RWPE2 (cell line): ENCODE measurements at regions not wholly inside any gene's neighbourhood (a gene's known extent, or its start where the extent isn't known, plus 50 kb on each side); places are given as distances from the start of the nearest gene placed in this dataset.
"Not testable (repeated sequence)": the region's sequence is repeated elsewhere in the genome, so short reads cannot be mapped to it uniquely, and the experiment has no call there.

ENCODE experiments used
- ATAC-seq: fragments of 200-7000 bp; cut with Tn5 transposase; 3 replicates; pipeline ENCODE4 v1.9.1; 2021; ENCODE audit warnings: low read depth
- DNase-seq: peaks from one replicate; pipeline ENCODE4 v3.0.0-alpha.2; 2020; ENCODE audit warnings: low spot score
- H3K27ac ChIP-seq: fragments of 450-650 bp; 2 replicates; pipeline ENCODE4 v1.5.1; 2017; ENCODE audit warnings: mild to moderate bottlenecking; ENCODE audit not compliant: poor library complexity, severe bottlenecking
- H3K27me3 ChIP-seq: fragments of 250-450 bp; sonication (Bioruptor Pico); 2 replicates; pipeline ENCODE4 v1.5.1; 2021; ENCODE audit warnings: mild to moderate bottlenecking, moderate library complexity; ENCODE audit not compliant: insufficient read depth, poor library complexity, severe bottlenecking
- H3K36me3 ChIP-seq: fragments of 250-450 bp; sonication (Bioruptor Pico); 2 replicates; pipeline ENCODE4 v1.5.1; 2020; ENCODE audit warnings: low read depth, mild to moderate bottlenecking, moderate library complexity
- H3K4me1 ChIP-seq: fragments of 250-450 bp; sonication (Bioruptor Pico); 2 replicates; pipeline ENCODE4 v1.5.1; 2021; ENCODE audit warnings: mild to moderate bottlenecking, moderate library complexity; ENCODE audit not compliant: insufficient read depth, poor library complexity, severe bottlenecking
- H3K4me3 ChIP-seq: fragments of 250-450 bp; sonication (Bioruptor Pico); 2 replicates; pipeline ENCODE4 v1.5.1; 2021; ENCODE audit warnings: mild to moderate bottlenecking, moderate library complexity; ENCODE audit not compliant: severe bottlenecking
- H3K9me3 ChIP-seq: fragments of 250-450 bp; sonication (Bioruptor Pico); 2 replicates; pipeline ENCODE4 v1.5.1; 2021; ENCODE audit warnings: mild to moderate bottlenecking, moderate library complexity; ENCODE audit not compliant: severe bottlenecking
- CTCF ChIP-seq: fragments of 450-650 bp; IDR thresholded peaks from one replicate; pipeline ENCODE4 v1.5.1; 2017; ENCODE audit warnings: mild to moderate bottlenecking, moderate library complexity; ENCODE audit not compliant: poor library complexity, severe bottlenecking

GRCh38 chr2:136322428-136322827, 204.5 kb upstream of the CXCR4 start:
- TF ChIP-seq CTCF, result no peak
- Histone ChIP-seq H3K9me3 (no peaks in the 10 kb centered on the region), H3K36me3 (no peaks in the 10 kb centered on the region), H3K4me3 (no peak overlapping the region), H3K27me3 (no peaks in the 10 kb centered on the region), H3K27ac (no peak overlapping the region), H3K4me1 (no peaks in the 10 kb centered on the region)
- DNase-seq, result no peak
- ATAC-seq, result no peak

GRCh38 chr2:136319651-136320050, 201.7 kb upstream of the CXCR4 start:
- no peak for TF ChIP-seq CTCF

GRCh38 chr2:136319237-136319636, 201.3 kb upstream of the CXCR4 start:
- Histone ChIP-seq H3K27ac (no peak overlapping the region), H3K9me3 (no peaks in the 10 kb centered on the region), H3K4me3 (no peak overlapping the region), H3K36me3 (no peaks in the 10 kb centered on the region), H3K4me1 (no peaks in the 10 kb centered on the region), H3K27me3 (no peaks in the 10 kb centered on the region)
- TF ChIP-seq CTCF, result no peak
- ATAC-seq (no peak), DNase-seq (no peak)

More at GRCh38 chr2:136319651-136320050, 201.7 kb upstream of the CXCR4 start:
- no peaks in the 10 kb centered on the region for H3K9me3 ChIP-seq
- no peaks in the 10 kb centered on the region for H3K27me3 ChIP-seq
- ATAC-seq (no peak), DNase-seq (no peak)
- no peaks in the 10 kb centered on the region for H3K4me1 ChIP-seq
- no peak overlapping the region for H3K27ac ChIP-seq
- H3K36me3 ChIP-seq, result no peaks in the 10 kb centered on the region
- H3K4me3 ChIP-seq, result no peak overlapping the region

- Histone ChIP-seq H3K27me3 (peaks cover 3% of the 10 kb centered on the region), H3K9me3 (no peaks in the 10 kb centered on the region), H3K4me1 (no peaks in the 10 kb centered on the region), H3K4me3 (no peak overlapping the region), H3K27ac (no peak overlapping the region), H3K36me3 (no peaks in the 10 kb centered on the region)
- no peak for ATAC-seq
- TF ChIP-seq CTCF, result no peak
- DNase-seq, result no peak
Observed at GRCh38 chr2:136314240-136314639, 196.3 kb upstream of the CXCR4 start.

- not testable (repeated sequence) for H3K9me3 ChIP-seq, H3K36me3 ChIP-seq, H3K4me3 ChIP-seq, H3K4me1 ChIP-seq, H3K27me3 ChIP-seq, DNase-seq, ATAC-seq, H3K27ac ChIP-seq
Observed at GRCh38 chr2:136312568-136312967, 194.6 kb upstream of the CXCR4 start.
